Ishikawa (cell line): ENCODE measurements at regions not wholly inside any gene's neighbourhood (a gene's known extent, or its start where the extent isn't known, plus 50 kb on each side); places are given as distances from the start of the nearest gene placed in this dataset.

ENCODE experiments used
- CEBPB ChIP-seq: IDR thresholded peaks from 2 replicates; pipeline ENCODE4 v1.6.1; 2012
- CREB1 ChIP-seq: IDR thresholded peaks from 2 replicates; pipeline ENCODE4 v1.6.1; 2012; ENCODE audit warnings: low read depth
- EGR1 ChIP-seq: IDR thresholded peaks from 2 replicates; pipeline ENCODE4 v1.6.1; 2012
- EP300 ChIP-seq: IDR thresholded peaks from 2 replicates; pipeline ENCODE4 v1.6.1; 2012; ENCODE audit warnings: borderline replicate concordance
- FOXM1 ChIP-seq: IDR thresholded peaks from 2 replicates; pipeline ENCODE4 v1.6.1; 2012; ENCODE audit warnings: low read depth, borderline replicate concordance
- MAX ChIP-seq: IDR thresholded peaks from 2 replicates; pipeline ENCODE4 v1.6.1; 2012
- NFIC ChIP-seq: IDR thresholded peaks from 2 replicates; pipeline ENCODE4 v1.6.1; 2012
- RAD21 ChIP-seq: IDR thresholded peaks from 2 replicates; pipeline ENCODE4 v1.6.1; 2012; ENCODE audit warnings: low read depth
- REST ChIP-seq: IDR thresholded peaks from 2 replicates; pipeline ENCODE4 v1.6.1; 2012; ENCODE audit warnings: low read depth, mild to moderate bottlenecking
- TAF1 ChIP-seq: IDR thresholded peaks from 2 replicates; pipeline ENCODE4 v1.6.1; 2012; ENCODE audit warnings: low read depth, mild to moderate bottlenecking
- TCF12 ChIP-seq: IDR thresholded peaks from 2 replicates; pipeline ENCODE4 v1.6.1; 2012; ENCODE audit warnings: low read depth
- TEAD4 ChIP-seq: IDR thresholded peaks from 2 replicates; pipeline ENCODE4 v1.6.1; 2012
- USF1 ChIP-seq: IDR thresholded peaks from 2 replicates; pipeline ENCODE4 v1.6.1; 2012
- YY1 ChIP-seq: IDR thresholded peaks from 2 replicates; pipeline ENCODE4 v1.6.1; 2012; ENCODE audit warnings: low read depth
- ZBTB7A ChIP-seq: IDR thresholded peaks from 2 replicates; pipeline ENCODE4 v1.6.1; 2012; ENCODE audit warnings: low read depth

GRCh38 chr6:12525276-12525675, 191.3 kb upstream of the PHACTR1 start:
- TF ChIP-seq ZBTB7A: no peak
- TF ChIP-seq USF1: no peak
- no peak for TF ChIP-seq REST
- no peak for TF ChIP-seq TAF1
- no peak for TF ChIP-seq YY1
- TF ChIP-seq MAX: no peak

- TF ChIP-seq CREB1: no peak
- no peak for TF ChIP-seq NFIC
- TF ChIP-seq REST: no peak
- no peak for TF ChIP-seq EP300
- TF ChIP-seq TEAD4: no peak
- TF ChIP-seq FOXM1: no peak
- no peak for TF ChIP-seq RAD21
- TF ChIP-seq MAX: no peak
- TF ChIP-seq ZBTB7A: no peak
- no peak for TF ChIP-seq CEBPB
- no peak for TF ChIP-seq YY1
- no peak for TF ChIP-seq EGR1
- TF ChIP-seq USF1: no peak
- no peak for TF ChIP-seq TAF1
- TF ChIP-seq TCF12: no peak
Observed at GRCh38 chr6:12527339-12527738, 189.2 kb upstream of the PHACTR1 start.

GRCh38 chr6:12528136-12528535, 188.4 kb upstream of the PHACTR1 start:
- TF ChIP-seq MAX (no peak), EGR1 (no peak), USF1 (no peak), TAF1 (no peak), CEBPB (no peak), NFIC (no peak), EP300 (no peak), CREB1 (no peak), RAD21 (no peak), TEAD4 (no peak), YY1 (no peak), ZBTB7A (no peak), FOXM1 (no peak), REST (no peak), TCF12 (no peak)

GRCh38 chr6:12528581-12529363, 187.8 kb upstream of the PHACTR1 start:
- TF ChIP-seq TCF12 (no peak), FOXM1 (no peak), CEBPB (no peak), EGR1 (no peak), USF1 (no peak), TAF1 (no peak), EP300 (no peak), ZBTB7A (no peak), REST (no peak), MAX (no peak)
